ENCODE measurements at regions not wholly inside any gene's neighbourhood (a gene's known extent, or its start where the extent isn't known, plus 50 kb on each side); places are given as distances from the start of the nearest gene placed in this dataset.
"Not testable (repeated sequence)": the region's sequence is repeated elsewhere in the genome, so short reads cannot be mapped to it uniquely, and the experiment has no call there.

GRCh38 chr13:76245211-76245610, 609.1 kb downstream of the LMO7 start:
- intact Hi-C loops (cut with DNase I), result no loop called here

GRCh38 chr13:76243120-76243519, 607.0 kb downstream of the LMO7 start:
- DNase-seq (ENCODE audit: low spot score in 2 of 2); H3K9me3 ChIP-seq; H3K4me1 ChIP-seq; H3K27me3 ChIP-seq; intact Hi-C loops (cut with DNase I); H3K36me3 ChIP-seq; H3K27ac ChIP-seq; H3K4me3 ChIP-seq: not testable (repeated sequence)

More at GRCh38 chr13:76245211-76245610, 609.1 kb downstream of the LMO7 start:
- no peaks in the 10 kb centered on the region for H3K36me3 ChIP-seq
- no peak for DNase-seq (ENCODE audit: low spot score in 2 of 2)
- no peak overlapping the region for H3K27ac ChIP-seq
- no peak overlapping the region for H3K4me3 ChIP-seq
- H3K27me3 ChIP-seq, result no peaks in the 10 kb centered on the region
- no peak for TF ChIP-seq CTCF (IDR thresholded peaks at IDR 0.05)
- no peaks in the 10 kb centered on the region for H3K9me3 ChIP-seq
- no peaks in the 10 kb centered on the region for H3K4me1 ChIP-seq

- Histone ChIP-seq H3K27me3 (no peaks in the 10 kb centered on the region), H3K4me3 (no peak overlapping the region), H3K27ac (no peak overlapping the region), H3K9me3 (no peaks in the 10 kb centered on the region), H3K4me1 (no peaks in the 10 kb centered on the region), H3K36me3 (no peaks in the 10 kb centered on the region)
- no peak for DNase-seq (ENCODE audit: low spot score in 2 of 2)
- intact Hi-C loops (cut with DNase I), result no loop called here
- TF ChIP-seq CTCF (IDR thresholded peaks at IDR 0.05), result no peak
Measured at GRCh38 chr13:76239031-76239680, 603.0 kb downstream of the LMO7 start.

GRCh38 chr13:76231522-76232167, 595.5 kb downstream of the LMO7 start:
- intact Hi-C loops (cut with DNase I), result no loop called here
- Histone ChIP-seq H3K4me3 (no peak overlapping the region), H3K9me3 (no peaks in the 10 kb centered on the region), H3K4me1 (no peaks in the 10 kb centered on the region), H3K36me3 (no peaks in the 10 kb centered on the region), H3K27me3 (no peaks in the 10 kb centered on the region), H3K27ac (no peak overlapping the region)
- no peak for DNase-seq (ENCODE audit: low spot score in 2 of 2)
- no peak for TF ChIP-seq CTCF (IDR thresholded peaks at IDR 0.05)

- intact Hi-C loops (cut with DNase I), result no loop called here
Measured at GRCh38 chr13:76229281-76229680, 593.2 kb downstream of the LMO7 start.

More at GRCh38 chr13:76229281-76229680, 593.2 kb downstream of the LMO7 start:
- TF ChIP-seq CTCF (IDR thresholded peaks at IDR 0.05), result no peak
- Histone ChIP-seq H3K27me3 (no peaks in the 10 kb centered on the region), H3K4me1 (no peaks in the 10 kb centered on the region), H3K27ac (no peak overlapping the region), H3K9me3 (no peaks in the 10 kb centered on the region), H3K4me3 (no peak overlapping the region), H3K36me3 (no peaks in the 10 kb centered on the region)
- DNase-seq (ENCODE audit: low spot score in 2 of 2), result no peak

Measured in ascending aorta (tissue), 2 donors.